Stimulated activated CD8-positive, alpha-beta memory T cell treated with anti-CD3 and anti-CD28 coated beads, Interleukin-7, amount 100 ng/mL, for 4 hours (primary cell): ENCODE measurements at regions not wholly inside any gene's neighbourhood (a gene's known extent, or its start where the extent isn't known, plus 50 kb on each side); places are given as distances from the start of the nearest gene placed in this dataset.
"Not testable (repeated sequence)": the region's sequence is repeated elsewhere in the genome, so short reads cannot be mapped to it uniquely, and the experiment has no call there.

Experiments used
- DNase-seq, 2 donors: peaks; one replicate each; pipeline ENCODE4 v3.0.0-alpha.2; 2020; ENCODE audit warnings: low read depth in 2 of 2

DNA sequence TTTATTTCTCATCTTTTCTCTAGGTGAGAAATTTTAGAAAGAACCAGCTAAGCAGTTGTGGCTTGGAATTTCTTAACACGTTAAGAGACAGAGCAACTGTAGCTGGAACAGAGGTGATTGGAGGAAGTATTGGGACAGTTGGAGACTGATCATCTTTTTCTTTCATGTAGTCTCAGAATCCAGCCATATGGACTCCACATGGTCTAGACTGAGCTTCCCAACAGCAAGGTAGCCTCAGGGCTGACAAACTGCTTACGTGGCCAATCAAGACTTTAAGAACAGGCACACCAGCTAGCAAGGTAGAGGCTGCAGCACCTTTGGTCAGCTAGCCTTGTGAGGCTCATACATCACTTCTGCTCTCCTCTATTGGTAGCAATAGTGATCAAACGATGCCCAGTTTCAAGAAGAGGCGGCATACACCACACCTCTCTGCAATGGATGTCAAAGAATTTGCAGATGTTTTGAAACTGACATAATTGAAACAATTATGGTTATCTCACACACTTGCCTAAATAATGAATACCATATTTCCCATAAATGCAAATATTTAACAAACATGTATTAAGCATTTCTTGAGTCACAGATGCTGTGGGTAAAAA is 590.5 kb upstream of the SLC35B3 start:
- DNase-seq = no peak

DNA sequence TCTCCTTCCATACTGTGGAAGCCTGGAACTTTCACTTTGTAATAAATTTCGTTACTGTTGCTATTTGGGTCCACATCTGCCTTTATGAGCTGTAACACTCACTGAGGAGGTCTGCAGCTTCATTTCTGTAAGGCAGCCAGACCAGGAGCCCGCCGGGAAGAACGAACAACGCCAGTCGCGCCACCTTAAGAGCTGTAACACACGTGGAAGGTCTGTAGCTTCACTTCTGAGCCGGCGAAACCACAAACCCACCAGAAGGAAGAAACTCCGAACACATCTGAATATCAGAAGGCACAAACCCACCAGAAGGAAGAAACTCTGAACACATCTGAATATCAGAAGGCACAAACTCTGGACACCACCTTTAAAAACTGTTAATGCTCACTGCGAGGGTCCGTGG is 589.9 kb upstream of the SLC35B3 start:
- DNase-seq = no peak

DNA sequence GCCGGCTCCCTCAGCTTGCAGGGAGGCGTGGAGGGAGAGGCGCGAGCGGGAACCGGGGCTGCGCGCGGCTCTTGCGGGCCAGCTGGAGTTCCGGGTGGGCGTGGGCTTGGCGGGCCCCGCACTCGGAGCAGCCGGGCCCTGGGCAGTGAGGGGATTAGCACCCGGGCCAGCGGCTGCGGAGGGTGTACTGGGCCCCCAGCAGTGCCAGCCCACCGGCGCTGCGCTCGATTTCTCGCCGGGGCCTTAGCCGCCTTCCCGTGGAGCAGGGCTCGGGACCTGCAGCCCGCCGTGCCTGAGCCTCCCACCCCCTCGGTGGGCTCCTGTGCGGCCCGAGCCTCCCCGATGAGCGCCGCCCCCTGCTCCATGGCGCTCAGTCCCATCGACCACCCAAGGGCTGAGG is 588.9 kb upstream of the SLC35B3 start:
- DNase-seq = not testable (repeated sequence)

DNA sequence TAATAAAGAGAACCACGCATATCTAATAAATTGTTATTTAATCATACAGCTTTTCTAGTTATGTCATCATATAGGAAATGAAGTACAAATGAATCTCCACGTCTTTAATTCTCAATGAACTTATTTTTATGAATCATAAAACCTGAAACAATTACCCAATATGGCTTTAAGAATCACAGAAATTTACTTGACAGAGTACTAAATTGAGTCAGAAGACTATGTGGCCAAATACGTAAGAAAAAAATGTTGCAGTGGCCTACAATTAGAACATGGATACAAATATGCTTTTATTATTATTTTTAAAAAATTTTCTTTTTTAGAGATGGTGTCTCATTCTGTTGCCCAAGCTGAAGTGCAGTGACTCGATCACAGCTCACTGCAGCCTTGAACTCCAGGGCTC is 584.7 kb upstream of the SLC35B3 start:
- DNase-seq = no peak

DNA sequence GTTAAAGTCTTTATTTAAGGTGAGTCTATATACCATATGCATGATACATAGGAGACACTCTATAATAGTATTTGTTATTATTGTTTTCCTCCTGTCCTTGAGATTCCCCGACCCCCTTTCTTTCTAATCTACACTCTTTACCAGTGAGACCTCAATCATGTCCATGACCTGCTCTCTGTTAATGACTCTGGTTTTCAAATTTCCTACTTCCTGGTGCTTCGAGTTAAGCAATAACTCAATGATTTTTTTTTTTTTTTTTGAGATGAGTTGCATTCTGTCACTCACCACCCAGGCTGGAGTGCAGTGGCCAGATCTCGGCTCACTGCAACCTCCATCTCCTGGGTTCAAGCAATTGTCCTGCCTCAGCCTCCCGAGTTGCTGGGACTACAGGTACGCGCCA is 574.6 kb upstream of the SLC35B3 start:
- no peak for DNase-seq

DNA sequence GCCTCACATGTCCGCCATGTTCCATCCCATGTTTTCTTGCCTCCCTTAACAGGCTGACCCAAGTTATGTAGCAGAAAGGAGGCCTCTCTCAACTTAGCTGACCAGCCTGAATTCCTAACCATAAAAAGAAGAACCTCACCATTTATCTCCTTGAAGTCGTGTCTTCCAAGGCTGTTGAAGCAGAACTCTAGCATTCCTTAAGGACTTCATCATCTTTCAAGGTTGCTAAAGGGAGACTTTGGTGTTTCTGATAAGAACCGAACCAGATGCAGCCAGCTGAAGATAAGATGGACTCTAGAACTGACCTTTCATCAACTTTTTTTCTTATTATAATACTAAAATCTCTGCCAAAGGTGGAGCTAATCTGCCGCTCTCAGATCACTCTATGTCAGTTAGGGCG is 571.7 kb upstream of the SLC35B3 start:
- no peak for DNase-seq

DNA sequence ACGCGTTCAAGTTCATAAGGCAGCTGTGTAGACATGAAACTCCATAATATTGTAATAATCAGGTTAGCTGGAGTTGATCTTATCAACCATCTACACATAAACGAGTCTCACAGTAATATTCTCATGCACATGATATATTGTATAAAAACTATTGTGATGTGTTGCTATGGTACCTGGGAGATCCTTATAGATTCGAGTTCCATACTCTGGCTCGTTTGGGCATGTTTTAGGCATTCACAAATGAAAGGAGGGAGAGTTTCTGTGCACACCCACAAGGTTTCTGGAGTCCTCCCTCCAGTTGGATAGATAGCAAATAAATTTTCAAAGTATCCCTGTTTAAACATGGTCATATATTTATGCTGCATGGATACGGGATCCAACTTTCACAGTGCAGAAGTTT is 567.5 kb upstream of the SLC35B3 start:
- no peak for DNase-seq

DNA sequence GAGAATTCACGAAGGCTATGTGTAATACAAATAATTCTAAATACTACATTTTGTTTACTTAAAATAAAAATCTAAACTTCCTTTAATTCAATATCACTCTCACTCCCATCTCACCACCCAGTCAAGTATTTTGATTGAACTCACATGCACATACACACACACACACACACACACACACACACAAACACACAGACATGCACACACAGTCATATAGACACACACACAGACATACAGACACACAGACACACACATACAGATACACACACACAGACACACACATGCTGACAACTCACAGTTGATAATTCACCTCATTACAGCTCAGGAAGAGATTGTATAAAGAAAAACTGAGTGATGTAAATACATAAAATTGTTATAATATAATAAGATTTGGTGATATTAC is 559.8 kb upstream of the SLC35B3 start:
- DNase-seq = no peak

DNA sequence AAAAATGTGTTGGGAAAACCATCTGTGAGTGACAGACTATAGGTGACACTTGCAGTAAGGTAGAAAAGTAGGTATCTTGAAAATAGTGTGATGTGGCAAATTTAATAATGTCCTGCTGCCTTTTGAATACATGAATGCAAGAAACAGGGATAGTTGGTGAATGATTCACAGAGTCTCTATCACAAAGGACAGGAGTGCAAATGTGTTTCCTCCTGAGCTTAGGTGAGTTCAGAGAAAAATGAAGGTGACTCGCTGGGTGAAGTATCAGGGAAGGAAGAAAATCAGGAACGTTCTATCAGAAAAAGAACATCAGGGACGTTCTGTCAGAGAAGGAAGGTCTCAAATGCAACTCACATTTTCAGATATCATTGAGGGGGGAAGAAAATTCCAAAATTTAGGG is 557.8 kb upstream of the SLC35B3 start:
- no peak for DNase-seq

DNA sequence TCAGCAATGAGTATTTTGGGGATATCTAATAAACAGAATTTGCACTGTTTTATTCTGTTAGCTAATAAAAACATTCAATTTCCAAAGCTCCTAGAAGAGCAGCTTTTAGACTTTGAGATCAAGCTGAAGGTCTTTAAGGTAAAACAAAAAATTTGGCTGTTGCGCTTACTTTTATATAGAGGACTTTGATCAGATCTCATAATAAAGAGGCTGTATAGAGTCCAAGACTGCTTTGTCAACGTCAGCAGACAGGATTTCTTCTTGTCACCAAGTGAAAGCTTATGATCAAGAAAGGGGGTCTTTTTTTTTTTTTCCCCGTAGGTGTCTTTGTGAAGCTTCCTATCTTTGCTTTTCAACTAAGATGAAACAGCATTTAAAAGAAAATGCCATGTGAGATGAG is 556.5 kb upstream of the SLC35B3 start:
- no peak for DNase-seq

DNA sequence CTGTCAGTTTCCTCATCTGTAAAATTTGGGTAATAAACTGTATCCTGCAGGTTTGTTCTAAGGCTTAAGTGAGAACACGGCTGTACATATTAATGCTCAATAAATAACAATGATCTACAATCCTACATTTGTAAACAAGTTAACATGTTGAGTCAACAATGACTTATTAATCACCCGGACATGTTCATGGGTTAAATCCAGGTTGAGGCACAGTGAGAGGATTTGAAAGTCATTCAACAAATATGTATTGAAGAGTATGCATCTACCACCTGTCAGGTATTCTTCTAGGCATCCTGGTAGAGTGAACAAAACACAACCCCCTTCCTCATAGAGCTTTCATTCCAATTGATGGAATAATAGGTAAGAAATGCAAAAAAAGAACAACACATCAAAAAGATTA is 554.7 kb upstream of the SLC35B3 start:
- no peak for DNase-seq

DNA sequence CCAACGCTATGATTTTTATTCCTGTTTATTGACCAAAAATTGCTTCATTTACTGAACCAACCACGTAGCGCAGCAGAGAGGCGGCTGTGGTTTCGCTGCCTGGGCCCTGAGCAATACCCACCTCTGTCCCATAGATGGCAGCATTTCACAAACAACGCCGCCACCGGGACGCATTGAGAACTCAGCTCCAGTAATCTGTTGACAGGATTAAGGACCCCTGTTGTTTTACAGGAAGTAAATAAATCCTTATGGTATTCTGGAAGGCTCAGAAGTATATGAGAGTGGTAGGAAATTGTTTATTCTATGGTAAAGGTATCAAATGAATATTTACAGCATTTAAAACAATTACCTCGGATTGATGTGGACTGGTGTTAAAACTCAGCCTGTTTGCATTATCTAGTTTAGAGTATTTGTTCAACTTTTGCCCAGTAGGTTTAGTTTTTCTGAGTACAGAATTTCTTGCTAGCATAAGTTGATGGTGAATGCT is 547.9 kb upstream of the SLC35B3 start:
- DNase-seq = peak in 1 of 2 donors; percentile 6

DNA sequence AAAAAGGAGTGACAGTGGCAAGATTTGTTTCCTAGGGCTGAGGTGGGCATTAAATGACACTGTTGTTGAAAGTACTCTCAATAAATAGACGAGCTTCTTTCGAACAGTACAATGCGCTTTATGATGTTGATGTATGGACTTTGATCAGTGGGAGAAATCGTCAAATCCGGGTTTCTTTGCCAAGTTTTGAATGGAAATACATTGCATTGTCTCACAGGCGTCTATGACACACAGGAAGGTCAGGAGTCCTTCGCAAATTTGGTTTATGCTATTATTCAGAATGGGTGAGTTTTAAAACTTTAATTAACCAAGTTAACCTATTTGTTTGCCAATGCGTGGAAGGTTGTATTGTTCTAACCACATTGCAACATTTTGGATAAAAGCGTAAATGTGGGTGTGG is 547.3 kb upstream of the SLC35B3 start:
- DNase-seq = no peak

DNA sequence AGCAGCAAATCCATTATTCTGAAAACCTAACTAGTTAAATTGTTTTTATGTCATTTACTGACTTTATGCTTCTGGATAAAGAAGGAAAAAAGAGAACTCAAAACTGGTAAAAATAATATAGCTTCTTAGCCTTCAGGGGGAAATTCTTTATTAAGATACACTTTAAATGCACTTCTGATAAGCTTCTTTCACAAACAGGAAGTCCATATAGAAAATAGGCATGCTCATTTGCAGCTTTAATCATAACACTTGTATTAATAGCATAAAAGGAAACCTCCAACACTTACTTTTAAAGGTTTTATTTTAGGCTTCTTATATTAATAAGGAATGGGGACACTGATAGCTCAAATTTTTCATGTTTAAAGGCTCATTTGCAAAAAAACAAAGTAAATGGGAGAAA is 538.0 kb upstream of the SLC35B3 start:
- no peak for DNase-seq

DNA sequence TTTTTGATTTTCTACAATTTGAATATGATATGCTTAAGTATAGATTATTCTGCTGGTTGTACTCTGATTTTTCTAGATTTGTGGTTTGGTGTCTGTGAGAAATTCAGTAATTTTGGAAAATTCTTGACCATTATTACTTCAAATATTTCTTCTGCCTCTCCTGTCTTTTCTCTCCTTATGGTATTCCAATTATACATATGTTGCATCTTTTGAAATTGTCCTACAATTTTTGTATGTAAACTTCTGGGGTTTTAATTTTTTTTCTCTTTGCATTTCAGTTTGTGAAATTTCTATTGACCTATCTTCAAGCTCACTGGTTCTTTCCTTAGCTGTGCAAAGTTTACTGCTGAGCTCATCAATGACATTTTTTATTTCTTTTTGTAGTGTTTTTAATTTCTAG is 534.4 kb upstream of the SLC35B3 start:
- DNase-seq = no peak

DNA sequence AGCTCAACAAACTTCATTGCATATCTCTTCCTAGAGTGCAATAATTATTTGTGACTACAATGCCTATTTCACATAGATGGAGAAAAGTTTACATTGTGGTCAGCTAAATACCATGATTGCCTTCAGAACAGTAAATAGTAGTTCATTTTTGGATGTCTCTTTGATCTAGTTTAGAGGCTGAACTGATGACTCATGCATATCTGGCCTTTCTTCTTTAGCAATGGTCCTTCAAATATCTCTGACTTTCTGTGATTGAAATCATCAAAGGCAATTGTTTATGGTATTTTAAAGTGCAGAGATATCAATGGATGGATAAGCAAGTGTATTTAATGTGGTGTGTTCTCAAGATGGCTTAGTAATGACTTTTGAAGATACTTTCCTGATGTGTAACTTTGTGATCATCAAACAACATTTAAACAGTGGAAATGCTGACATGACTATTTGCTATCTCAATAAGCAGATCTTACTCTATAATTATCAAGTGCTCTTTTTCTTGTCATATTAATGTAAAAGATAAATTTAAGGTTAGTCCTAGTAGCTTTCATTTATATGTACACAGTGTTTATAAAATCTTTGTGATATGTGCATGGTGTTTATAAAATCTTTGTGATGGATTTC is 523.7 kb upstream of the SLC35B3 start:
- DNase-seq = no peak

DNA sequence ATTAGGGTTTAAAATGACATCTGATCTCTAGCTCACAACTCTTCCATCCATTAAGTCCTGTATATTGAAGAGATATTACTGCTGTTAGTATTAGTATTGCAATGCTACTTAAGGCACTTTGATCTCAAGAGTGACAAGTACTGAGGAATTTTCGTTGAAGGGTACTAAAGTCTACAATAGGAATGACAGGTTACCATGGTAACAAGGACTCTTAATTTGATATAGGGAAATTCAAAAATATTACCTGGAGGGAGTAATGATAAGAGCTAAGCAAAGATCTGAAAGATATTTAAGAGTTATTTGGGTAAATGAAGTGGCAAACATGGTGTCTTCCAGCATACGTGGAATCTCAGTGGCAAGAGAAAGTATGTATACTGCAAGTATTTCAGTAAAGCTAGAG is 518.0 kb upstream of the SLC35B3 start:
- DNase-seq = no peak

DNA sequence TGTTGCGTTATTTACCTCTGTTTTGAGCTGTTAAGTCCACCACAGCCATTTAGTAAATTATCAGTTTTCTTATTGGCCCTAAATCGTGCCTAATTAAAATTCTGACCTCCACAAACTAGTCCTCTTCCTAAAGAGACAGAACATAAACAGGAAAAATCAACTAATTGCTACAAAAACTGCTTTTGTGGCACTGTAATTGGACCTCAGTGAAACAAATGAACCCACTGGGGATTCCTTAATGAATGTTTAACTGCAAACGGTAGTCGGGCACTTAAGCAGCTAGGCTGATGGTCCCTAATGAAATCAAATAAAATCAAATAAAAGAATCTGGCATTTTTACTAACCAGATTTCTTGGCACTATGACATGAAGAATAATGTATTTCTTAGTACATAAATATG is 513.4 kb upstream of the SLC35B3 start:
- no peak for DNase-seq

DNA sequence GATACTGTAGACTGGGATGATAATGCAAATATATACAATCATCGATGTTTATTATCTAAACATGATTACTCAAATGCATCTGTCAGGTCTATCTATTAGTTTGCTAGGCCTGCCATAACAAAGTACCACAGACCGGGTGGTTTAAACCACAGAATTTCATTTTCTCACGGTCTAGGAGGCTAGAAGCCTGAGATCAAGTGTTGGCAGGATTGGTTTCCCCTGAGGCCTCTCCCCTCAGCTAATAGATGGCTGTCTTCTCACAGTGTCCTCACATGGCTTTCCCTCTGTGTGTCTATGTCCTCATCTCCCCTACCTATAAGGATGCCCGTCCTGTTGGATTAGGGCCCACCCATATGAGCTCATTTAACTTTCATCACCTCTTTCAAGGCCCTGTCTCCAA is 512.6 kb upstream of the SLC35B3 start:
- no peak for DNase-seq

DNA sequence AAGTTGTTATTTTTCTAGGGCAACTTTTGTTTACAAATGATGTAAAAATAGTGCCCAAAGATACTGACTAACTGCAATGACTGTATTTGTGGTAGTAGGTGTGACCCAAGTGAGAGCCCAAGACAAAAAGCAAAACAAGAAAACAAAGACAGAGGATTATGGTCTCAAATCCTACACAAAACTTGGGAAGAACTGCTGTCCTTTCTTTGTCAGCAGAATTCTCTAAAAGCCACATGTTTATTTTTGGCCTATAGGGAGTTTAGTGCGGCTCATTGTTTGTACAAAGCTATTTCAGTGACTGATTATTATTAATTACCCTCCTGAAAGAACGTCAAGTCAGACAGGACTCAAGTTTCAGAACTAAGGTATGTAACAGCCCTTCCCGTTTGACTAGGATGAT is 509.2 kb upstream of the SLC35B3 start:
- no peak for DNase-seq

DNA sequence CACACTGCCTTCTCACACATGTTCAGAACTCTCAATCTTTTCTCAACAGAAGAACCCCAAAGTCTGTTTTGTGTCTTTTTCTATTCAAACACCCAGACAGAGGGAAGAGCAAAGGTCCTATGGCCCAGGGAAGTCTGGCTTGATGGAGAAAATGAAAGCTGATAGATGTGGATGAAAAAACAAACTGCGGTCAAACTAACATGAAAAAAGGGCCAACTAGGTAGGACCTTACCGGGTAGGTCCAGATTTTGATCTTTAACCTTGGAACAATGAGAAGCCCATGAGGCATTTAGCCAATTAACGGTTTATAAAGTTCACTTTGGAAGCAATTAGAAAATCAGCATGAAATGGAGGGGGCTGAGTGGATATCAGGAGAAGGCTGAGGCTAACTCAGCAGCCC is 507.7 kb upstream of the SLC35B3 start:
- DNase-seq = no peak

DNA sequence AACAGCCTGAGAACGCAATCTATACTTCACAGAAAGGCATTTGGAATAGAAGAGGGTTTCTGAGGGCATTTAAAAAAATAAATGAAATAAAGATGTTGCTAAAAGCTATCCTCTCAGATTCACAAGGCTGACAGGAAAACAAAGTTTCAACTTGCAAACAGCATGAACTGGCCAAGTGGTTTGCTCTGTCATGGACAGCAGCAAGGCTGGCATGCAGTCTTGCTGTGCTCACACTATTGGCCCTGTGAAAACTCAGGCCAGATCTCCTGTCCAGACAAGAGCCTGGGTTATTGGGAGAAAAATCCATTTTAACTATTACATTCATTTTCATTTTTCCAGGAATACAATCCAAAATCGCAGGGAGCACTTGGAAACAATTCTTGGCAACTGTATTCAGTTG is 506.2 kb upstream of the SLC35B3 start:
- no peak for DNase-seq

DNA sequence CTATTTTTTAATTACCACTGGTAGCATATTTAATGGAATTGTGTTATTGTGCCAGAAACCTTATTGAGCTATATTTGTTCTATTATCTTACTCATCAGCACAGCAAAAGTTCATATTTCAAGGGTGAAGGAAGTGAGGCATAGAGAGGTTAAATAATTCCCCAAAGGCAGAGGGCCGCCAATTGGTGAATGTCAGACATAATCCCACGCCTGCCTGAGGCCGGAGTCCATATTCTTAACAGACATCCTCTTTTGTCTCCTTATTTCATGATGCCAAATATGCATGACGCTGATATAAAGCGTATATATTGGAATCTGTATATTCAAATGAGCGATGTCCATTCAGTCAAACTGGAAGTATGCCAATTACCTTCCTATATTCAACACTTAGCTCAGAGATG is 505.0 kb upstream of the SLC35B3 start:
- no peak for DNase-seq

DNA sequence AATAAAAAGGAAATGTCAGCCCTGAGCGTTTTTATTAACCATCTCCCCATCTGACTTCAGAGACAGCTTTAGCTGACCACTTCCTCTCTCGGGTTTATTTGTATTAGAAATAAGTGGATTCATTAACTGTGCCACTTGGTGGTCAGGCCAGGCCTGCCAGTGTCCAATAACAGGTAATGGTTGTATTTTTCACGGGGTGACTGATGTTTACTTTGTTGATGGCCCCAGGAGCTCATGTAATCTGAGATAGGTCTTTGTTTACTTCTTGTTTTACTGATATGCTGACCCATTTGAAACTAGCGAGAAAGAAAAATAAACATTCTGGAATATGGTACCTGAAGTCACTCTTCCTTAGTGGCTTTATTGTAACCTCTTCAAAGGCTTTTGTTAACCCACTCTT is 504.3 kb upstream of the SLC35B3 start:
- no peak for DNase-seq
